ENCODE measurements at regions not wholly inside any gene's neighbourhood (a gene's known extent, or its start where the extent isn't known, plus 50 kb on each side); places are given as distances from the start of the nearest gene placed in this dataset.

- no peak for TF ChIP-seq CTCF (IDR thresholded peaks at IDR 0.05; ENCODE audit: extremely low read depth in 1 of 2, insufficient read depth in 1 of 2, low read depth in 1 of 2, low read length in 2 of 2)
- TF ChIP-seq POLR2A (IDR thresholded peaks at IDR 0.05; ENCODE audit: low read depth, low read length) = no peak
- no peak for TF ChIP-seq POLR2AphosphoS5 (IDR thresholded peaks at IDR 0.05; ENCODE audit: insufficient read depth, low read depth, low read length)
- TF ChIP-seq MAX (IDR thresholded peaks at IDR 0.05; ENCODE audit: insufficient read depth, insufficient read length) = no peak
These were observed 124.8 kb upstream of the GRIK3 start for GRCh38 chr1:37159102-37159501.

Measured in endothelial cell of umbilical vein (primary cell).